Suprapubic skin (tissue), 4 donors: ENCODE measurements at regions not wholly inside any gene's neighbourhood (a gene's known extent, or its start where the extent isn't known, plus 50 kb on each side); places are given as distances from the start of the nearest gene placed in this dataset.
A peak's percentile ranks its signal among the peaks of the same experiment; 100 is the strongest.

Experiments
- EP300 ChIP-seq: sonication (generic); formaldehyde crosslinking; IDR thresholded peaks from one replicate; pipeline ENCODE4 v1.6.1; 2017; ENCODE audit warnings: antibody characterized with exemption
- POLR2A ChIP-seq, 2 donors: fragments of 450-650 bp; IDR thresholded peaks; one replicate each; pipeline ENCODE4 v1.6.1; 2017; ENCODE audit warnings: antibody characterized with exemption in 2 of 2, mild to moderate bottlenecking in 2 of 2, moderate library complexity in 2 of 2
- POLR2AphosphoS5 ChIP-seq, 3 donors: sonication (generic); formaldehyde crosslinking; IDR thresholded peaks; one replicate each; pipeline ENCODE4 v1.6.1; 2017; ENCODE audit warnings: antibody characterized with exemption in 3 of 3
- TF ChIP-seq, protein P1 (sequence below), 2 donors: fragments of 200-600 bp in 1 of 2; fragments of 450-650 bp in 1 of 2; sonication (generic) in 1 of 2; IDR thresholded peaks; one replicate each; pipeline ENCODE4 v1.5.1; 2016 to 2019; ENCODE audit warnings: antibody characterized with exemption in 2 of 2, mild to moderate bottlenecking in 1 of 2, moderate library complexity in 1 of 2

GRCh38 chr9:108672475-108673190, 183.2 kb downstream of the ACTL7B start:
- TF ChIP-seq POLR2AphosphoS5 (IDR thresholded peaks at IDR 0.05) = peak in 1 of 3 donors; percentile 15
- TF ChIP-seq EP300 = no peak
- TF ChIP-seq, protein P1, sequence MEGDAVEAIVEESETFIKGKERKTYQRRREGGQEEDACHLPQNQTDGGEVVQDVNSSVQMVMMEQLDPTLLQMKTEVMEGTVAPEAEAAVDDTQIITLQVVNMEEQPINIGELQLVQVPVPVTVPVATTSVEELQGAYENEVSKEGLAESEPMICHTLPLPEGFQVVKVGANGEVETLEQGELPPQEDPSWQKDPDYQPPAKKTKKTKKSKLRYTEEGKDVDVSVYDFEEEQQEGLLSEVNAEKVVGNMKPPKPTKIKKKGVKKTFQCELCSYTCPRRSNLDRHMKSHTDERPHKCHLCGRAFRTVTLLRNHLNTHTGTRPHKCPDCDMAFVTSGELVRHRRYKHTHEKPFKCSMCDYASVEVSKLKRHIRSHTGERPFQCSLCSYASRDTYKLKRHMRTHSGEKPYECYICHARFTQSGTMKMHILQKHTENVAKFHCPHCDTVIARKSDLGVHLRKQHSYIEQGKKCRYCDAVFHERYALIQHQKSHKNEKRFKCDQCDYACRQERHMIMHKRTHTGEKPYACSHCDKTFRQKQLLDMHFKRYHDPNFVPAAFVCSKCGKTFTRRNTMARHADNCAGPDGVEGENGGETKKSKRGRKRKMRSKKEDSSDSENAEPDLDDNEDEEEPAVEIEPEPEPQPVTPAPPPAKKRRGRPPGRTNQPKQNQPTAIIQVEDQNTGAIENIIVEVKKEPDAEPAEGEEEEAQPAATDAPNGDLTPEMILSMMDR (IDR thresholded peaks at IDR 0.05) = no peak
- no peak for TF ChIP-seq POLR2A (IDR thresholded peaks at IDR 0.05)
